HG03159 (cell line): ENCODE measurements at regions not wholly inside any gene's neighbourhood (a gene's known extent, or its start where the extent isn't known, plus 50 kb on each side); places are given as distances from the start of the nearest gene placed in this dataset.
"Not testable (repeated sequence)": the region's sequence is repeated elsewhere in the genome, so short reads cannot be mapped to it uniquely, and the experiment has no call there.

Experiments used
- ATAC-seq: cut with Tn5 transposase; IDR thresholded peaks from one replicate; pipeline ENCODE4 v1.9.1; 2021; ENCODE audit warnings: mild to moderate bottlenecking, moderate library complexity; ENCODE audit not compliant: unreplicated experiment

GRCh38 chr7:65509368-65510186, 135.9 kb downstream of the ZNF92 start:
- no peak for ATAC-seq

DNA sequence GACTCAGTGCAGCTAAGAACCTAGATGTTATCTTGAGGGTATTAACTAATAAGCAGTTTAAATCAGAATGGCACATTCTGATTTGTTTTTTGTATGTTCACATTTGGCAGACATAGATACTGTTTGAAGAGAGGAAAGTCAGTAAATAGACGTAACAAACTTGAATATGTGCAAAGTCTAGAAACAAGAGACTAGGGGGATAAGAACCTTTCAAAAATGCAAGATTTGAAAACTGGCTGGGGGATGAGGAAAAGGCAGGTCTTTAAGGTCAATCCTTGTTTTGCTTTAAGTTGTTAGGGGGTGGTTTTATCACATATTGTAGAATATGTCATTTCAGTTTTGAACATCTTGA, 136.5 kb downstream of the ZNF92 start:
- ATAC-seq = not testable (repeated sequence)

- ATAC-seq = not testable (repeated sequence)
Measured at GRCh38 chr7:65519751-65520150, 146.1 kb downstream of the ZNF92 start.

- ATAC-seq = not testable (repeated sequence)
Measured at GRCh38 chr7:65545465-65546161, 172.0 kb downstream of the ZNF92 start.

DNA sequence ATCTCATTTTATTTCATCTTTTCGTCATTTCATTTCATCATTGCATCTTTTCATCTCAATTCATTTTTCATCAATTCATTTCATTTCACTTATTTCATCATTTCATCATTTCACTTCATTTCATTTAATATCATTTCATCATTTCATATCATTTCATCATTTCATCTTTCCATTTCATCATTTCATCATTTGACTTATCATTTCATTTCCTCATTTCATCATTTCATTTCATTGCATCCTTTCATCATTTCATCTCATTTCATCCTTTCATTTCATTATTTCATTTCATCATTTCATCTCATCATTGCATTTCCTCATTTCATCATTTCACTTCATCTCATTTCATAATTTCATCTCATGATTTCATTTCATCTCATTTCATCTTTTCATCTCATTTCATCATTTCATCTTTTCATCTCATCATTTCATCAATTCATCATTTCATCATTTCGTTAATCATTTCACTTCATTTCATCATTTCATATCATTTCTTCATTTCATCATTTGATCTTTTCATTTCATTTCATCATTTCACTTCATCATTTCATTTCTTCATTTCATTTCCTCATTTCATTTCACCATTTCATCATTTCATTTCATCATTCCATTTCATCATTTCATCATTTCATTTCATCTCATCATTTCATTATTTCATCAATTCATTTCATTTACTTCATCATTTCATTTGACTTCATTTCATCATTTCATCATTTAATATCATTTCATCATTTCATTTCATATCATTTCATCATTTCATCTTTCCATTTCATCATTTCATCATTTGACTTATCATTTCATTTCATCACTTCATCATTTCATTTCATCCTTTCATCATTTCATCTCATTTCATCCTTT, 176.2 kb downstream of the ZNF92 start:
- not testable (repeated sequence) for ATAC-seq

DNA sequence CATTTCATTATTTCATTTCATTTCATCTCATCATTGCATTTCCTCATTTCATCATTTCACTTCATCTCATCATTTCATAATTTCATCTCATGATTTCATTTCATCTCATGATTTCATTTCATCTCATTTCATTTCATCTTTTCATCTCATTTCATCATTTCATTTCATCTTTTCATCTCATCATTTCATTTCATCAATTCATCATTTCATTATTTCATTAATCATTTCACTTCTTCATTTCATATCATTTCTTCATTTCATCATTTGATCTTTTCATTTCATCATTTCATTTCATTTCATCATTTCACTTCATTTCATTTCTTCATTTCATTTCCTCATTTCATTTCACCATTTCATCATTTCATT, 176.8 kb downstream of the ZNF92 start:
- ATAC-seq = not testable (repeated sequence)

- not testable (repeated sequence) for ATAC-seq
Measured at GRCh38 chr7:65551042-65551441, 177.4 kb downstream of the ZNF92 start.

GRCh38 chr7:65554553-65555476, 181.2 kb downstream of the ZNF92 start:
- not testable (repeated sequence) for ATAC-seq

- not testable (repeated sequence) for ATAC-seq
Measured at GRCh38 chr7:65558584-65558983, 184.9 kb downstream of the ZNF92 start.

DNA sequence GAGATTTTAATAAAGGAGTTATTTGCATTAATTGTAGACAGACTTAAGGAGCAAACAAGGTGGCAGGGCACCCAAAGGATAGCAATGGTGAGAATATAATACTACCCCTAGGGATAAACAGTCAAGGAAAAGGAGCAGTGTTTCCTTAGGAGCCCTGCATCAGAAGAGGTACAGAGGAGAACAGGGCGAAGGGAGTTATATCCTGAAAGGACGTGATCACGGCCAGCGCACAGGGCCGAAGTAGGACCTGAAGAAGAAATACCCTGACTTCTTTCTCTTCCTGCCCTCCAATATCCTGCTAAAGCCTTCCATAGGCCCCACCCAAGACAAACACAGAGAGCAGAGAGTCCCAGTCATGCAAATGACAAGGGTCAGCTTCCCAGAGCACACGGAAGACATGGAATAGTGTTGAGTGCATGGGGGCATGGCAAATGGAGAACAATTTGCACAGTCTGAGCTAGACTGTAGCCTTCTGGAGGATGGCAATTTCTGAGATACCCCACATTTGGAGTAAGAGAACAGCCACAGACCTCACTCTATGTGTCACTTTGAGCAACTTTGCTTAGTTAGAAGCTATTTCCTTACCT, 188.2 kb downstream of the ZNF92 start:
- not testable (repeated sequence) for ATAC-seq

DNA sequence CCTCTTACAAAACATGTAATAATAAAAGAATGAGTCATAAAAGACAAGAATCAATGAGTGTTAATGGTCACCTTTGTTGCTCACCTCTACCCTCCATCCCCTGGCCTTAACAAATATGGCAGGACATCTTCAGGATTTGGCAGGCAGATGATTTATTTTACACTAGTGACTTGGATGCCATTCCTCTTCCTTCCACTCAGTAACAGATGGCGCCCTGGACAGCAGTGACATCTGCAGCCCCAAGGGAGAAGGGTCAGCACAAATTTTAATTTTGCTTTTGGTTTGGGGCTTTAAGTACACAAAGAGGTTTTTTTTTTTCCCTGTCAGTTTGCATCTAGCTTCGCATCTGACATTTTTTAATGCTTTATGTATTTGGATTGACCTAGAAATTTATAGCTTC, 188.9 kb downstream of the ZNF92 start:
- ATAC-seq = peak; percentile 96

DNA sequence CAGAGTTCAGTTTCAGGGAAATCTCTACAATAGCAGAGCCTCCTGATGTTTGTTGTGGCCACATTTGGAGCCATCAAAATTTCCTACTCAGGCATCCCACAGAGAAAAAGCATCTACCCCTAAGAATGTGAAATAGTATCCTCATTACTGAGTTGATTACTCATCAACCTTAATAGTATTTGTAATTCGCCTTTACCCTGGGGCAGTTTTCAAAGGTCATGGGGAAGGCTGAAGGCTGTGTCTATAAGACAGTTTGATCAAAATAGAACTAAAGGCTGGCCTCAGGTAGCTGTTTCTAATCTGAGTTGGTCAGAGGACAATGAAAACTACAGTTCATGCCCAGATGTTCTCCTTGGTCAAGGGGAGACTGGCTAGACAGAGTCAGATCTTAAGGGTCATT, 189.7 kb downstream of the ZNF92 start:
- ATAC-seq = not testable (repeated sequence)

- not testable (repeated sequence) for ATAC-seq
Measured at GRCh38 chr7:65568226-65568625, 194.6 kb downstream of the ZNF92 start.

GRCh38 chr7:65570990-65571389, 197.3 kb downstream of the ZNF92 start:
- ATAC-seq = not testable (repeated sequence)

DNA sequence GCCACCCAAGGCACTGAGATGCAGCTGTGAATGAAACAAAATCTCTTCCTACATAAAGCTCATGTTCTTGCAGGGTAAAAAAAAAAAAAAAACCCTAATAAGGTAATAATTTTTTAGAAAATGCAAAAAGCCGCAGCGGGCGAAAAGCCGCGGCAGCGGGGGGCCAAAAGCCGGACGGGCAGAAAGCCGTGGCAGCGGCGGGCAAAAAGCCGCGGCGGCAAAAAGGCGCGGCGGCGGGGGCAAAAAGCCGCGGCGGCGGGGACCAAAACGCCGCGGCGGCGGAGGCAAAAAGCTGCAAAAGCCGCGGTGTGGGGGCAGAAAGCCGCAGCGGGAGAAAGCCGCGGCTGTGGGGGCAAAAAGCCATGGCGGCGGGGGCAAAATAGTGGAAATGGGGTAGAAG, 198.9 kb downstream of the ZNF92 start:
- not testable (repeated sequence) for ATAC-seq

DNA sequence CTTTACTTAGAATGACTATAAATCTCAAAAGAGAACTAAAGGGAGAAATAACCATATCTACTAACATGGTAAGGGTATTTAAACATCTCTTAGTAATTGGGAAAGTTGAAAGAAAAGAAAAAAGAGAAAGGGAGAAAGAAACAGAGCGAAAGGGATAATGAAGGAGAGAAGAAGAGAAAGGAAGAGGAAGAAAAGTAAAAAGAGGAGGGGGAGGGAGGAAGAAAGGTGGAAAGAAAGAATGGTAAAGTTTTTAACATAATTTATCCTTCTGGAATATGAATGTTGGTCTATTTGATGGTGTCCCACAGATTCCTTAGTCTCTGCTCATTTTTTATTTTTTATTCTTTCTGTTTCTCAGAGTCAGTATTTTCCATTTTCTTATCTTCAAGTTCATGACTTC, 202.7 kb downstream of the ZNF92 start:
- ATAC-seq = not testable (repeated sequence)

DNA sequence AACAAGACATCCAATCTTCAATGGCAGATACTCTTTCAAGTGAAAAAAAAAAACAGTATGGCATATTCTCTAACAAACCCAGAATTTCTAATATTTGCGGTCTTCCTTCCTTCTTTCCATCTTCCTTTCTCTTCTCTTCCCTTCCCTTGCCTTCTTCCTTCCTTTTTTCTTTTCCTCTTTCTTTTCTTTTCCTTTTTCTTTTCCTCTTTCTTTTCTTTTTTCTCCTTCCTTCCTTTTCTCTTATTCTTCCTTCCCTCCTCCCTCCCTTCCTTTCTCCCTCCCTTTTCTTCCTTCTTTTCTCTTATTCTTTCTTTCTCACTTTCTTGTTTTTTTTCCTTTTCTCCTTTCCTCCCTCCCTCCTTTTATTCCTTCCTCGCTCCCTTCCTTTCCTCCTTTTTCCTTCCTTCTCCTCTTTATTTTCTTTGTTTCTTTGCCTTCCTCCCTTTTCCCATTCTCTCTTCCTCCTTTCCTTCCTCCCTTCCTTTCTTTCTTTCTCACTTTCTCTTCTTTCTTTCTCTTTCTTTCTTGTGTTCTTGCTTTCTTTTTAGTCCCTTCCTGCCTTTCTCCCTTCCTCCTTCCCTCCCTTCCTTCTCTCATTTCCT, 209.0 kb downstream of the ZNF92 start:
- not testable (repeated sequence) for ATAC-seq

GRCh38 chr7:65602495-65602894, 228.8 kb downstream of the ZNF92 start:
- not testable (repeated sequence) for ATAC-seq

DNA sequence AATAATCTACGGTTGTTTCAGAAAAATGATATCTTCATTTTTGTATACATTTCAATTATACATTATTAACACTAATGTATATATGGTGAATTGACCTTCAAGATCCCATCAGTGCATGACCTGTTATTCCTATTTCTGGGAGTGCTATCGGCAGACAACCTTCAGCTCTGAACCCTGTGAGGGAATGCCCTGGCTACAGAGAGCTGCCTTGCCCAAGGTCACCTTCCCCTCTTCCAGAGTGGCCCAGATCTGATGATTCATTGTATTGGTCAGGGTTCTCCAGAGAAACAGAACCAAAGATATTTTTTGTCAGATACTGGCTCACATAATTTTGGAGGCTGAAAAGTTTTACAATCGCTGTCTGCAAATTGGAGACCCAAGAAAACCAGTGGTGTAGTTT, 235.5 kb downstream of the ZNF92 start:
- ATAC-seq = no peak
